H1 (cell line): ENCODE measurements at regions not wholly inside any gene's neighbourhood (a gene's known extent, or its start where the extent isn't known, plus 50 kb on each side); places are given as distances from the start of the nearest gene placed in this dataset.

Experiments used
- CTCF ChIA-PET: fragments of 300-600 bp; sonication (Branson Sonifier 250); formaldehyde crosslinking; loops from one replicate; lab custom pipeline; 2021; ENCODE audit not compliant: partially characterized antibody; lab: Charles Lee
- POLR2A ChIA-PET: fragments of 300-600 bp; sonication (Branson Sonifier 250); formaldehyde crosslinking; loops from one replicate; lab custom pipeline; 2021; ENCODE audit warnings: inconsistent platforms; ENCODE audit not compliant: partially characterized antibody; lab: Charles Lee
- DNase-seq, 2 experiments: peaks; one replicate each; pipeline versions ENCODE4 v3.0.0 to v3.0.0-alpha.2; 2010 to 2022; ENCODE audit warnings: low spot score in 2 of 2, low read depth in 1 of 2, mixed read lengths in 1 of 2
- FAIRE-seq: peaks from 2 replicates; lab custom pipeline; 2011; peaks lifted over from hg19 to GRCh38; lab: Jason Lieb, UNC
- H2AFZ ChIP-seq: 2 replicates; pipeline ENCODE4 v1.8.1; 2012; ENCODE audit warnings: low read length, inconsistent platforms
- H2AK5ac ChIP-seq: 2 replicates; pipeline ENCODE4 v1.6.1; 2013; ENCODE audit warnings: low read depth, low read length
- H2BK120ac ChIP-seq: replicated peaks from 2 replicates; pipeline ENCODE3; 2013; ENCODE audit warnings: low read depth, low read length, inconsistent platforms
- H2BK12ac ChIP-seq: 2 replicates; pipeline ENCODE4 v1.6.1; 2013; ENCODE audit warnings: low read depth, low read length
- H2BK15ac ChIP-seq: 2 replicates; pipeline ENCODE4 v1.6.1; 2013; ENCODE audit warnings: low read length
- H2BK20ac ChIP-seq: 2 replicates; pipeline ENCODE4 v1.6.1; 2013; ENCODE audit warnings: low read length
- H2BK5ac ChIP-seq: 2 replicates; pipeline ENCODE4 v1.6.1; 2013; ENCODE audit warnings: low read depth, low read length
- H3K14ac ChIP-seq: 2 replicates; pipeline ENCODE4 v1.6.1; 2013; ENCODE audit warnings: inconsistent platforms; ENCODE audit not compliant: insufficient read length
- H3K18ac ChIP-seq: 2 replicates; pipeline ENCODE4 v1.6.1; 2013; ENCODE audit warnings: low read length; ENCODE audit errors: extremely low read depth
- H3K23ac ChIP-seq: 2 replicates; pipeline ENCODE4 v1.6.1; 2013; ENCODE audit warnings: inconsistent platforms; ENCODE audit not compliant: insufficient read length
- H3K23me2 ChIP-seq: 2 replicates; pipeline ENCODE4 v1.6.1; 2013; ENCODE audit warnings: low read depth, low read length
- H3K27ac ChIP-seq: 2 replicates; pipeline ENCODE4 v1.6.1; 2011; ENCODE audit warnings: low read depth, low read length, inconsistent platforms
- H3K27me3 ChIP-seq, 4 experiments: replicated peaks in 1 of 4; 1 replicate in 1 of 4; 2 replicates in 3 of 4; pipeline versions ENCODE4 v1.6.1 to v1.8.1; 2011 to 2013; ENCODE audit warnings: low read length in 3 of 4, mild to moderate bottlenecking in 3 of 4, inconsistent platforms in 2 of 4, mixed read lengths in 2 of 4, moderate library complexity in 1 of 4; ENCODE audit not compliant: control insufficient read depth in 3 of 4, insufficient read depth in 3 of 4; ENCODE audit errors: extremely low read depth in 1 of 4
- H3K36me3 ChIP-seq, 4 experiments: 2 replicates each; pipeline versions ENCODE4 v1.6.1 to v1.8.1; 2011 to 2013; ENCODE audit warnings: mild to moderate bottlenecking in 4 of 4, low read length in 3 of 4, moderate library complexity in 2 of 4, control low read depth in 1 of 4, inconsistent platforms in 1 of 4; ENCODE audit not compliant: insufficient read depth in 4 of 4, control insufficient read depth in 2 of 4
- H3K4ac ChIP-seq: replicated peaks from 2 replicates; pipeline ENCODE3; 2013; ENCODE audit warnings: low read length, low read depth, mixed read lengths, inconsistent platforms; ENCODE audit not compliant: insufficient read length
- H3K4me1 ChIP-seq, 4 experiments: replicated peaks in 1 of 4; 1 replicate in 1 of 4; 2 replicates in 3 of 4; pipeline versions ENCODE4 v1.6.1 to v1.8.1; 2011 to 2013; ENCODE audit warnings: low read length in 3 of 4, inconsistent platforms in 2 of 4, mixed read lengths in 1 of 4; ENCODE audit not compliant: insufficient read depth in 4 of 4, control insufficient read depth in 3 of 4
- H3K4me2 ChIP-seq, 2 experiments: 2 replicates each; pipeline versions ENCODE4 v1.6.1 to v1.8.1; 2011 to 2013; ENCODE audit warnings: low read depth in 2 of 2, low read length in 2 of 2, control low read depth in 1 of 2, inconsistent platforms in 1 of 2, mild to moderate bottlenecking in 1 of 2; ENCODE audit not compliant: insufficient read depth in 1 of 2
- H3K4me3 ChIP-seq, 4 experiments: fragments of 200-600, 300-600 bp in 1 of 4; sonication (generic), shearing (Covaris generic), sonication (Bioruptor Twin) in 1 of 4; 2 replicates each; pipeline versions ENCODE4 v1.5.1 to v1.8.1; 2011 to 2016; ENCODE audit warnings: low read length in 4 of 4, low read depth in 3 of 4, control low read depth in 2 of 4, inconsistent platforms in 2 of 4, mild to moderate bottlenecking in 2 of 4, mixed read lengths in 1 of 4, moderate library complexity in 1 of 4; ENCODE audit not compliant: insufficient read depth in 2 of 4; ENCODE audit errors: extremely low read depth in 1 of 4
- H3K56ac ChIP-seq: replicated peaks from 2 replicates; pipeline ENCODE3; 2013; ENCODE audit warnings: low read depth, mild to moderate bottlenecking, mixed read lengths, low read length, inconsistent platforms; ENCODE audit not compliant: insufficient read length
- H3K79me1 ChIP-seq: 2 replicates; pipeline ENCODE4 v1.6.1; 2013; ENCODE audit warnings: low read depth, low read length, control low read depth
- H3K79me2 ChIP-seq, 2 experiments: 2 replicates each; pipeline versions ENCODE4 v1.6.1 to v1.8.1; 2012 to 2013; ENCODE audit warnings: low read length in 2 of 2, mild to moderate bottlenecking in 2 of 2, inconsistent platforms in 1 of 2; ENCODE audit not compliant: insufficient read depth in 2 of 2, control insufficient read depth in 1 of 2
- H3K9ac ChIP-seq, 4 experiments: replicated peaks in 1 of 4; 1 replicate in 1 of 4; 2 replicates in 3 of 4; pipeline versions ENCODE4 v1.6.1 to v1.8.1; 2011 to 2013; ENCODE audit warnings: low read depth in 3 of 4, low read length in 3 of 4, control low read depth in 2 of 4, mild to moderate bottlenecking in 2 of 4, moderate library complexity in 2 of 4, inconsistent platforms in 1 of 4; ENCODE audit errors: extremely low read depth in 1 of 4
- H3K9me3 ChIP-seq, 2 experiments: 2 replicates each; pipeline versions ENCODE4 v1.6.1 to v1.8.1; 2012 to 2013; ENCODE audit warnings: mild to moderate bottlenecking in 2 of 2, moderate library complexity in 2 of 2, control low read depth in 1 of 2, inconsistent platforms in 1 of 2, low read depth in 1 of 2, low read length in 1 of 2, mixed read lengths in 1 of 2; ENCODE audit not compliant: insufficient read depth in 2 of 2
- H4K20me1 ChIP-seq, 2 experiments: replicated peaks in 1 of 2; 2 replicates each; pipeline versions ENCODE3 to v1.8.1; 2011 to 2013; ENCODE audit warnings: inconsistent platforms in 2 of 2, low read length in 2 of 2, mild to moderate bottlenecking in 1 of 2; ENCODE audit not compliant: insufficient read depth in 2 of 2, control insufficient read depth in 1 of 2
- H4K5ac ChIP-seq: 2 replicates; pipeline ENCODE4 v1.6.1; 2013; ENCODE audit warnings: low read length, low read depth, mixed read lengths, inconsistent platforms; ENCODE audit not compliant: insufficient read length
- H4K8ac ChIP-seq: 2 replicates; pipeline ENCODE4 v1.8.0; 2013; ENCODE audit warnings: mild to moderate bottlenecking, moderate library complexity, low read length, inconsistent platforms; ENCODE audit not compliant: insufficient read depth; ENCODE audit errors: extremely low read depth
- H4K91ac ChIP-seq: replicated peaks from 2 replicates; pipeline ENCODE3; 2013; ENCODE audit warnings: low read length, mixed read lengths, inconsistent platforms; ENCODE audit not compliant: insufficient read length
- BACH1 ChIP-seq: IDR thresholded peaks from 2 replicates; pipeline ENCODE4 v1.6.1; 2012; ENCODE audit warnings: low read length, improper control_type of control experiment
- FOSL1 ChIP-seq: IDR thresholded peaks from 2 replicates; pipeline ENCODE4 v1.6.1; 2011; ENCODE audit warnings: mild to moderate bottlenecking, low read depth, low read length, moderate library complexity; ENCODE audit not compliant: insufficient read depth
- TAF1 ChIP-seq: IDR thresholded peaks from 2 replicates; pipeline ENCODE4 v1.6.1; 2011; ENCODE audit warnings: mild to moderate bottlenecking, low read depth, low read length
- TEAD4 ChIP-seq: IDR thresholded peaks from 2 replicates; pipeline ENCODE4 v1.6.1; 2012; ENCODE audit warnings: low read depth, low read length, inconsistent platforms, mixed read lengths
- WGBS, 2 experiments: shearing (Covaris generic) in 1 of 2; methylation state at CpG; one replicate each; pipeline versions ENCODE4 v1.1.6 to v1.1.7; 2013 to 2015; ENCODE audit warnings: low lambda C conversion rate in 2 of 2, mixed read lengths in 2 of 2, inconsistent platforms in 1 of 2, low coverage in 1 of 2, missing lambda C conversion rate in 1 of 2; ENCODE audit not compliant: insufficient replicate concordance in 2 of 2, insufficient coverage in 1 of 2, insufficient read length in 1 of 2; ENCODE audit errors: extremely low coverage in 1 of 2, missing lambda C conversion rate in 1 of 2; 5-methylcytosine and 5-hydroxymethylcytosine counted together
- TF ChIP-seq, protein P1 (sequence below), 3 experiments: IDR thresholded peaks; 1 replicate in 2 of 3; 2 replicates in 1 of 3; pipeline versions ENCODE4 v1.5.1 to v1.6.1; 2011; ENCODE audit warnings: low read length in 3 of 3, mild to moderate bottlenecking in 3 of 3, inconsistent platforms in 2 of 3, low read depth in 1 of 3, moderate library complexity in 1 of 3; ENCODE audit not compliant: insufficient read depth in 1 of 3; ENCODE audit errors: control extremely low read depth in 1 of 3

- H3K79me2 ChIP-seq: no peaks in the 10 kb centered on the region
- no peaks in the 10 kb centered on the region; a peak in 1 of 4 replicates for H3K9me3 ChIP-seq
- peaks cover 0 to 6% (median under 1%) of the 10 kb centered on the region in 4 experiments; a peak in 5 of 7 replicates for H3K4me1 ChIP-seq
- H3K23me2 ChIP-seq: no peaks in the 10 kb centered on the region; the same call in 1 of the 2 replicates
- H3K23ac ChIP-seq: no peak overlapping the region
- no peak overlapping the region for H3K4me3 ChIP-seq
- no peak overlapping the region for H2AK5ac ChIP-seq
- CTCF ChIA-PET: interaction anchor here (2.1 kb wide), 1 partner anchor 79 kb away, joined by 7 read pairs; no protein-coding TSS in a partner anchor
- no peaks in the 10 kb centered on the region for H3K36me3 ChIP-seq
- no peak overlapping the region for H2BK15ac ChIP-seq
- H3K27ac ChIP-seq: no peak overlapping the region
- POLR2A ChIA-PET: interaction anchor here (0.7 kb wide), 1 partner anchor 107 kb away, joined by 3 read pairs; no protein-coding TSS in a partner anchor
- H4K91ac ChIP-seq: no peak overlapping the region
- no peaks in the 10 kb centered on the region for H4K20me1 ChIP-seq
- TF ChIP-seq TAF1: no peak
- TF ChIP-seq, protein P1, sequence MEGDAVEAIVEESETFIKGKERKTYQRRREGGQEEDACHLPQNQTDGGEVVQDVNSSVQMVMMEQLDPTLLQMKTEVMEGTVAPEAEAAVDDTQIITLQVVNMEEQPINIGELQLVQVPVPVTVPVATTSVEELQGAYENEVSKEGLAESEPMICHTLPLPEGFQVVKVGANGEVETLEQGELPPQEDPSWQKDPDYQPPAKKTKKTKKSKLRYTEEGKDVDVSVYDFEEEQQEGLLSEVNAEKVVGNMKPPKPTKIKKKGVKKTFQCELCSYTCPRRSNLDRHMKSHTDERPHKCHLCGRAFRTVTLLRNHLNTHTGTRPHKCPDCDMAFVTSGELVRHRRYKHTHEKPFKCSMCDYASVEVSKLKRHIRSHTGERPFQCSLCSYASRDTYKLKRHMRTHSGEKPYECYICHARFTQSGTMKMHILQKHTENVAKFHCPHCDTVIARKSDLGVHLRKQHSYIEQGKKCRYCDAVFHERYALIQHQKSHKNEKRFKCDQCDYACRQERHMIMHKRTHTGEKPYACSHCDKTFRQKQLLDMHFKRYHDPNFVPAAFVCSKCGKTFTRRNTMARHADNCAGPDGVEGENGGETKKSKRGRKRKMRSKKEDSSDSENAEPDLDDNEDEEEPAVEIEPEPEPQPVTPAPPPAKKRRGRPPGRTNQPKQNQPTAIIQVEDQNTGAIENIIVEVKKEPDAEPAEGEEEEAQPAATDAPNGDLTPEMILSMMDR (IDR thresholded peaks at IDR 0.05; ENCODE audit: control extremely low read depth in 1 of 3, insufficient read depth in 1 of 3, low read depth in 1 of 3, low read length in 3 of 3): no peak
- TF ChIP-seq BACH1: no peak
- TF ChIP-seq FOSL1: no peak
- no peak for TF ChIP-seq TEAD4
- no peaks in the 10 kb centered on the region for H3K79me1 ChIP-seq
- no peak overlapping the region for H3K56ac ChIP-seq
- H4K5ac ChIP-seq: no peak overlapping the region
- FAIRE-seq (no peak), DNase-seq (no peak)
- no peaks in the 10 kb centered on the region; a peak in 3 of 7 replicates for H3K27me3 ChIP-seq
- WGBS, 2 experiments: 94% methylated on average over 14 of the region's 14 CpGs; no CpG with 5 or more reads in 1 of the 2 experiments
- H2AFZ ChIP-seq: no peak overlapping the region
- H3K18ac ChIP-seq: no peak overlapping the region
- H4K8ac ChIP-seq: no peak overlapping the region
- H3K14ac ChIP-seq: no peak overlapping the region
- no peak overlapping the region for H2BK5ac ChIP-seq
- no peak overlapping the region for H2BK120ac ChIP-seq
- 0 out of 2 replicates have a peak overlapping the region, but pooled peaks have one; percentile 17 for H2BK12ac ChIP-seq
- no peak overlapping the region for H3K4ac ChIP-seq
- H3K9ac ChIP-seq: no peak overlapping the region
- no peak overlapping the region for H2BK20ac ChIP-seq
- H3K4me2 ChIP-seq: no peak overlapping the region
These were observed 79.9 kb downstream of the TFAP2C start for GRCh38 chr20:56708991-56709390.
